SU-DHL-6 (cell line): ENCODE measurements at regions not wholly inside any gene's neighbourhood (a gene's known extent, or its start where the extent isn't known, plus 50 kb on each side); places are given as distances from the start of the nearest gene placed in this dataset.

Experiments used
- CTCF ChIP-seq: fragments of 200-600 bp; sonication (generic); IDR thresholded peaks from one replicate; pipeline ENCODE4 v1.5.1; 2017; ENCODE audit warnings: antibody characterized with exemption, mild to moderate bottlenecking, low read length, moderate library complexity; ENCODE audit not compliant: insufficient read depth, poor library complexity, severe bottlenecking
- EZH2phosphoT487 ChIP-seq: fragments of 200-600 bp; sonication (generic), shearing (Covaris generic); conservative IDR thresholded peaks from 2 replicates; pipeline ENCODE4 v1.6.1; 2018; ENCODE audit warnings: mild to moderate bottlenecking, antibody characterized with exemption, low read length, moderate library complexity, mixed read lengths

GRCh38 chr18:46253498-46253897 is 149.3 kb downstream of the HAUS1 start:
- no peak for TF ChIP-seq CTCF
- TF ChIP-seq EZH2phosphoT487, result no peak
